Superior temporal gyrus (tissue), 1 donor: ENCODE measurements at regions not wholly inside any gene's neighbourhood (a gene's known extent, or its start where the extent isn't known, plus 50 kb on each side); places are given as distances from the start of the nearest gene placed in this dataset.
"Not testable (repeated sequence)": the region's sequence is repeated elsewhere in the genome, so short reads cannot be mapped to it uniquely, and the experiment has no call there.

Experiments used
- DNase-seq: peaks from one replicate; pipeline ENCODE4 v3.0.0-alpha.2; 2016; ENCODE audit errors: extremely low spot score

DNA sequence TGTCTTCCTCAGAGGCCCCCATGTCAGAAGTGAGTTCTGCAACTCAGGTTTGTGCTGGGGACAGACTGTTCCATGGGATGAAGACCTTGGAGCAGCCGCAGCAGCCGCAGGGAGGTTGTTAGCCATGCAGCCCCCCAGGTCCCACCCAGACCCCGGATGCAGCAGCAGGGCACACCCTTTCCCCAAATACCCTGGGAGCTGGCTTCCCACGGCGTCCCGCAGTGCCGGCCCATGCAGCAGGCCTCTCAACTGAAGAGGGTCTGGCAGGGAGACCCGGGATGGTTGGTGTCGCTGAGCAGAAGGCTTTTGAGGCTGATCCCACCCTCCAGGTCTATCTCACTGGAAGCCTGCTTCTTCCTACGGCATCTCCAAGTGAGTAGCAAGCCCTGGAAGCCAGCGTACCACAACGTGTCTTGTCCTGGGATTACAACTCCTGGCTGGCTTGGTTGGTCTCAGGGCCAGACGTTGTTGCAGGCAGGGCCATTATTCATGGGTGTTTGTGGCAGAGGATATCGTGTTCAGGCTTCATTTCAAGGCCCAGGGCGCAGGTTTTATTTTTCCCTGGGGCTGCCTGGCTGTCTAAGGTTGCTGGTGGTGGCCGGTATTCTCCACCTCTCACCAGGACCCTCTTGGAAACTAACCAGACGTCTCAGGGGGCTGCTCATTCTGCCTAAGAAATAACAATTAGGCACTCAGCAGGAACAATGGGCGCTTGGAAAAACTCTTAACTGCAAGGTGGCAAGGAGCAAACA lies 223.2 kb downstream of the C16orf95 start:
- no peak for DNase-seq

DNA sequence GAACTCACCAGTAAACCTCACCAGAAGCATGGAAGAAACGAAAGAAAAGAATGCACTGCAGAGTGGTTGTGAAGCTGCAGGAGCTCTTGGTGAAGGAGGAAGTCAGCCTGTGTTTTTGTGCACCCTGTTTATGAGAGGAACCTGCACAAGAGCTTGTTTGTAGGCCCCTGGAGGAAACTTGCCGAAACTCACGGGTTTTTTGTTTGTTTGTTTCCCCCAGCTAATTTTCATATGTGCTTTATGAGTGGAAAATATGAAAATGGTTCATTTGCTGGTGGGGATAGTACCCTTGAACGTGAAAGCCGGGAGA lies 222.7 kb downstream of the C16orf95 start:
- no peak for DNase-seq

DNA sequence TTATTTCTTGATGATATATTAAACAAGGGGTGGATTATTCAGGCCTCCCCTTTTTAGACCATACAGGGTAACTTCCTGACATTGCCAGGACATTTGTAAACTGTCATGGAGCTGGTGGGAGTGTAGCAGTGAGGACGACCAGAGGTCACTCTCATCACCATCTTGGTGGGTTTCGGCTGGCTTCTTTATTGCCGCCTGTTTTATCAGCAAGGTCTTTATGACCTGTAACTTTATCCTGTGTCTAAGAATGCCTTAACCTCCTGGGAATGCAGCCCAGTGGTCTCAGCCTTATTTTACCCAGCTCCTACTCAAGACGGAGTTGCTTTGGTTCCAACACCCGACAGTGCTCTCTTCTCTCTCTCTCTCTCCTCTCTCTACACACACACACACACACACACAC lies 221.9 kb downstream of the C16orf95 start:
- no peak for DNase-seq

DNA sequence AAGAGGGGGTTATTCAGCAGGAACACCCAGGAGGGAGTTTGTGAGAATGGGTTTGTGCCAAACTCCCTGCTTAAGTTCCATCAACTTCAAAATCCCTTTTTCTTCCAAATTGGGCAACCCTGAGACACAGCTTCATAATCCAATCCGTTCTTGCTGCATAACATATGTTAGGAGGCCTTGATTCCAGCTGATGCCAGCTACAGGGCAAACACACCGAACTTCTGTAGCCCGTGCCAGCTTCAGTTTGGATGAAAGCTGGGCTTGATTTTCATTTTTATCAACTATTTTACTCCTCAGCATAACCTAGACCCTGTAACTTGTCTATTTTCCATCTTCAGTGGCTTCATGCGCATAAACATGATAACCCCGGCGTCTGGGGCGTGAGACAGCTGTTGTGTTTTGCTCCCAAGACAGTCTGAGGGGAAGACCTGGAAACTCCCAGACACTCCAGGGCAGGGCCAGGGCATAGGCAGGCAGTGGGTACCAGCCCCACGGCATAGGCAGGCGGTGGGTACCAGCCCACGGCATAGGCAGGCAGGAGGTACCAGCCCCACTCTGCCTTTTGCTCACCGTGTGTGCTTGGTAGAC lies 220.4 kb downstream of the C16orf95 start:
- DNase-seq, result no peak

GRCh38 chr16:87098361-87098760 lies 218.8 kb downstream of the C16orf95 start:
- DNase-seq, result no peak

- DNase-seq, result no peak
Measured at GRCh38 chr16:87098976-87099720, 218.0 kb downstream of the C16orf95 start.

- no peak for DNase-seq
Measured at GRCh38 chr16:87100306-87101058, 216.7 kb downstream of the C16orf95 start.

GRCh38 chr16:87101903-87102302 lies 215.3 kb downstream of the C16orf95 start:
- no peak for DNase-seq

- DNase-seq, result peak; percentile 16
Measured at GRCh38 chr16:87107201-87107600, 210.0 kb downstream of the C16orf95 start.

- DNase-seq, result no peak
Measured at GRCh38 chr16:87108278-87108677, 208.9 kb downstream of the C16orf95 start.

GRCh38 chr16:87108941-87109340 lies 208.3 kb downstream of the C16orf95 start:
- no peak for DNase-seq

DNA sequence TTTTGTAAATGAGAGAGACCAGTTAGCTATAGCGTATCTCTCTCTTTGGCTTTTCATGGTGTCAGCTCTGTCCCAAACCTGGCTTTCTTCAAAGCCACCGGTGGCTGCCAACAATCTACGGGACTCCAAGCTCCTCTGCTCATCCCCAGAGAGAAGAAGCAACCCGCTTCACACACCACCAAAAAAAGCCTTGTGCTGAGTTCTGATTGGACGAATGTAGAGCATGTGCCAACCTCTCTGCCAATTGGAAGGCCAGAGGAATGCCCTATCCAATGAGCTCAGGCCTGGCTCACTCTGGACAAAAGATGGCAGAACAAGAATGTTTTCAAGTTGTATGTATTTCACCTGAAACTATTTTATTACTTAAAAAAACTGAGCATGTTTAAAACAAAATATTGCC lies 202.4 kb downstream of the C16orf95 start:
- no peak for DNase-seq

- no peak for DNase-seq
Measured at GRCh38 chr16:87115646-87116045, 201.5 kb downstream of the C16orf95 start.

DNA sequence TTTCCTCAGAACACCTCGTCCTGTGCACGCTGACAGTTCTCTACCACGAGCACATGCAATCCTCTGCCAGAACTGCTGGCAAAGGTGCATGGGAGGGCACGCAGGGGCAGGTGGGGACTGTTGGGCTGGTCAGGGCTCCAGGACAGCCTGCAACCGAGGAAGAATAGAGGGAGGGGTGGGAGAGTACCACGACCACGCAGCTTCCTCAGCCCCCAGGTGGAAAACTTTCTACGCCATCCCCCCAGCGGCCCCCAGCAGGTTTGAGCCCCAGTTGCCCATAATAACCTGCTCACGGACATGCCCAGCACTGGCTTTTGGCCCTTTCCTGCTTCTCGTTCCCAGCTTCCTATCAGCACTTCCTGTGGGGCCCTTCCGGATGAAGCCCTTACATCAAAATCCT lies 199.3 kb downstream of the C16orf95 start:
- DNase-seq, result no peak

- DNase-seq, result no peak
Measured at GRCh38 chr16:87119168-87119567, 198.0 kb downstream of the C16orf95 start.

DNA sequence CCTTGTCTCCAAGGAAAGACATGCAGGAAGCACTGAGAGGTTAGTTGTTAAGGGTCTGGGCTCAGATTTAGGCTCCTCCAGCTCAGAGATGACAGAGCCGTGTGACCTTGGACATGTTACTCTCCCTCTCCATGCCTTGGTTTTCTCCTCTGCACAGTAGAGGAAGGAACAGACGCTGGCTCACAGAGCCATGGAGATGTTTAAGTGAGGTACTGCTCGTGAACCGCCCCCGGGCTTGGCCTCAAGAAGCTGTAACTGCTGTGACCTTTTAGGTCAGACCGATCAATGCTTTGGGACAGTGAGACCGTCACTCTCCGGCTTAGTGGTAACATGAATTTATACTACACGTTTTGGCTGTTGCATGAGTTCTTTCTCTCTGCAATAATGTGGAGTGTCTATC lies 197.4 kb downstream of the C16orf95 start:
- no peak for DNase-seq

DNA sequence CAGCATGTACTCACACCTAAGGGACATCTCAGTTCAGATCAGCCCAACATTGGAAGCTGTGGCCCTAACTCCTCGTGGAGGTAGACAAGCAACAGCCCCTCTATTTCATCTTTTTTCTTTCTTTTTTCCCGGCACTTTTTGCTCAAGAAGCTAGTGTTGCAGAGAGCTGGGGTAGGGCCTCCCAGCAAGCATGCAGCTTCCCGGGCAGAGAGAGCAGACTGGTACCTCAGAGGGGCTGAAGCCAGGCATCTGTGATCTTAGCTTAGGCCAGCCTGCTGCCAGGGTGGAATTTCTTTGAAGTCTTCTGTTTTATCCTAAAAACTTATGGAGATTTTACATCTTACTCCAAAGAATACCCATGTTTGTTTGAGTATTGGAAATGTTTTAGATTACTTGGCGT lies 195.4 kb downstream of the C16orf95 start:
- DNase-seq, result no peak

GRCh38 chr16:87123356-87124001 lies 193.7 kb downstream of the C16orf95 start:
- DNase-seq, result no peak

DNA sequence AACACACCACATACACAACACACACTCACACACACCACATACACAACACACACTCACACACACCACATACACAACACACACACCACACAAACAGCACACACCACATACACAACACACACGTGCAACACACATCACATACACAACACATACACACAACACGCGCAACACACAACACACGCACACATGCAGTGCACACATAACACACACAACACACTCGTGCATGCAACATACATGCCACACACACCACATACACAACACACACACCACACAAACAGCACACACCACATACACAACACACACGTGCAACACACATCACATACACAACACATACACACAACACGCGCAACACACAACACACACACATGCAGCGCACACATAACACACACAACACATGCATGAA lies 192.8 kb downstream of the C16orf95 start:
- DNase-seq, result not testable (repeated sequence)

- DNase-seq, result no peak
Measured at GRCh38 chr16:87125206-87126155, 191.7 kb downstream of the C16orf95 start.
